ENCODE measurements at regions not wholly inside any gene's neighbourhood (a gene's known extent, or its start where the extent isn't known, plus 50 kb on each side); places are given as distances from the start of the nearest gene placed in this dataset.
"Not testable (repeated sequence)": the region's sequence is repeated elsewhere in the genome, so short reads cannot be mapped to it uniquely, and the experiment has no call there.

DNA sequence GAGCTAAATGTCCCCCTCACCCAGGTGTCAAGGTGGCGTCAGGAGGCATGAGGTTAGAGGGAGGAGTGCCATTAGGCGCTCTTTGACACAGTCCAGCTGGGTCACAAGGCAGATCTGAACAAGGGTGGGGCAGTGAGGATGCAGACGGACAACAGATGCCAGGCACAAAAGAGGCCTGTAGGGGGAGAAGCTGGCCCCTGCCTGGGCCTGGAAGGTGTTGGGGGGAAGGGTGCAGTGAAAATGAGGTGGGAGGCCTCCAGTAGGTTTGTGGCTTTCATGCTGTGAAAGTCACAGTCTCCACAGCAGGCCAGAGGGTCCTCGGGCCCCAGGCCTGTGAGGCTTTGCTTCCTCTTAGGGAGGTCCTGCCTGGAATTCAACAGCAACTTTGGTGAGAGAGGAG, 85.0 kb upstream of the PLET1 start:
- H3K36me3 ChIP-seq, result no peaks in the 10 kb centered on the region

DNA sequence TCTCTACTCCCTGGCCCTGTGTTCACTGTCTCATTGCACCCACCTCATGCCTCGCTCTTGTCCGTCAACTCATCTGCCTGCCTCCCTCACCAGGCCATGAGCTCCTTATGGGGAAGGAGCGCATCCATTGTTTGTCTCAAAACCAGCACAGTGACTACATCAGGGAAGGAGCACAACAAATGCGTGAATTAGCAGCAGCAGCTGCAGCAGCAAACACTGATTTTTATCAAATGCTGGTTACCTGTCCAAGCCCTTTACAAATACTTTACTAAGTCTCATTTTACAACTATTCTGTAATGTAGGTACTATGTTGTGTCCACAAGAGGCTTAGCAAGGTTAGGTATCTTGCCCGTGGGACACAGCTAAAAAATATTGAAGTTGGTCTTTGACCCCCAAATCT, 85.9 kb upstream of the PLET1 start:
- Histone ChIP-seq H3K27ac (replicated peaks) (no peak overlapping the region), H3K4me1 (no peaks in the 10 kb centered on the region), H3K36me3 (no peaks in the 10 kb centered on the region), H3K4me3 (no peak overlapping the region), H3K9me3 (replicated peaks) (peaks cover 4% of the 10 kb centered on the region), H3K27me3 (ENCODE audit: low read depth) (no peaks in the 10 kb centered on the region)
- intact Hi-C loops (cut with micrococcal nuclease), result no loop called here
- DNase-seq, result no peak
- TF ChIP-seq, protein P1, sequence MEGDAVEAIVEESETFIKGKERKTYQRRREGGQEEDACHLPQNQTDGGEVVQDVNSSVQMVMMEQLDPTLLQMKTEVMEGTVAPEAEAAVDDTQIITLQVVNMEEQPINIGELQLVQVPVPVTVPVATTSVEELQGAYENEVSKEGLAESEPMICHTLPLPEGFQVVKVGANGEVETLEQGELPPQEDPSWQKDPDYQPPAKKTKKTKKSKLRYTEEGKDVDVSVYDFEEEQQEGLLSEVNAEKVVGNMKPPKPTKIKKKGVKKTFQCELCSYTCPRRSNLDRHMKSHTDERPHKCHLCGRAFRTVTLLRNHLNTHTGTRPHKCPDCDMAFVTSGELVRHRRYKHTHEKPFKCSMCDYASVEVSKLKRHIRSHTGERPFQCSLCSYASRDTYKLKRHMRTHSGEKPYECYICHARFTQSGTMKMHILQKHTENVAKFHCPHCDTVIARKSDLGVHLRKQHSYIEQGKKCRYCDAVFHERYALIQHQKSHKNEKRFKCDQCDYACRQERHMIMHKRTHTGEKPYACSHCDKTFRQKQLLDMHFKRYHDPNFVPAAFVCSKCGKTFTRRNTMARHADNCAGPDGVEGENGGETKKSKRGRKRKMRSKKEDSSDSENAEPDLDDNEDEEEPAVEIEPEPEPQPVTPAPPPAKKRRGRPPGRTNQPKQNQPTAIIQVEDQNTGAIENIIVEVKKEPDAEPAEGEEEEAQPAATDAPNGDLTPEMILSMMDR (IDR thresholded peaks at IDR 0.05; ENCODE audit: borderline replicate concordance), result no peak

More for the DNA sequence above, 85.0 kb upstream of the PLET1 start:
- H3K4me3 ChIP-seq, result no peak overlapping the region
- no peak for DNase-seq
- H3K9me3 ChIP-seq (replicated peaks), result no peaks in the 10 kb centered on the region
- H3K27me3 ChIP-seq (ENCODE audit: low read depth), result no peaks in the 10 kb centered on the region
- H3K4me1 ChIP-seq, result no peaks in the 10 kb centered on the region
- TF ChIP-seq, protein P1 (IDR thresholded peaks at IDR 0.05; ENCODE audit: borderline replicate concordance), result no peak
- intact Hi-C loops (cut with micrococcal nuclease), result no loop called here
- no peak overlapping the region for H3K27ac ChIP-seq (replicated peaks)

DNA sequence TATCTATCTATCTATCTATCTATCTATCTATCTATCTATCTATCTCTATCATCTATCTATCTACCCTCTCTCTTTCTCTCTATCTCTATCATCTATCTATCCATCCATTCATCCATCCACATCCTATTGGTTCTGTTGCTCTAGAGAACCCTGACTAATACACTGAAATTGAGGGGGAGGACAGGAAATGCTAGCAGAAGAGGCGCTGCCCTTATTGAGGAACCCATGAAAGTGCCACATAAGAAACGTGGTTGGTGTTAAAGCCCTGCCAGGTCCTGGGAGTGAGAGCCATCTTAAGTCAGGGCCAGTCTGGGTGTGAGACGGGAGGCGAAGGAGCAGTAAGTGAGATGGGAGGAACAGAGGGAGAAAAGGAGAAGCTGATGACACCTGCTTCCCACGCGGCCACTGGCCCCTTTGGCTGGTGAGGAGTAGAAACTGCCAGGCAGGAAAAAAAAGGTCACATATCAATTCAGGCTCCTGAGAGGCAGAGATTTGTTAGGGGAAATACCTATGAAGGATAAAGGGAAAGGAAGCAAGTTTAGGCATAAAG, 87.9 kb upstream of the PLET1 start:
- H3K4me3 ChIP-seq, result no peak overlapping the region
- H3K27ac ChIP-seq (replicated peaks), result no peak overlapping the region
- DNase-seq, result no peak
- peaks cover 4% of the 10 kb centered on the region for H3K9me3 ChIP-seq (replicated peaks)
- no peaks in the 10 kb centered on the region for H3K36me3 ChIP-seq
- TF ChIP-seq, protein P1 (IDR thresholded peaks at IDR 0.05; ENCODE audit: borderline replicate concordance), result no peak
- intact Hi-C loops (cut with micrococcal nuclease), result no loop called here
- no peaks in the 10 kb centered on the region for H3K4me1 ChIP-seq
- no peaks in the 10 kb centered on the region for H3K27me3 ChIP-seq (ENCODE audit: low read depth)

DNA sequence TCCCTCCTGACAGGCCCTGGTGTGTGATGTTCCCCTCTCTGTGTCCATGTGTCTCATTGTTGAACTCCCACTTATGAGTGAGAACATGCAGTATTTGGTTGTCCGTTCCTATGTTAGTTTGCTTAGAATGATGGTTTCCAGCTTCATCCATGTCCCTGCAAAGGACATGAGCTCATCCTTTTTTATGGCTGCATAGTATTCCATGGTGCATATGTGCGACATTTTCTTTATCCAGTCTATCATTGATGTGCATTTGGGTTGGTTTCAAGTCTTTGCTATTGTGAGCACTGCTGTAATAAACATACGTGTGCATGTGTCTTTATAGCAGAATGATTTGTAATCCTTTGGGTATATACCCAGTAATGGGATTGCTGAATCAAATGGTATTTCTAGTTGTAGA, 90.8 kb upstream of the PLET1 start:
- intact Hi-C loops (cut with micrococcal nuclease); H3K36me3 ChIP-seq; DNase-seq; H3K9me3 ChIP-seq (replicated peaks); H3K27ac ChIP-seq (replicated peaks); H3K4me1 ChIP-seq; H3K4me3 ChIP-seq; H3K27me3 ChIP-seq (ENCODE audit: low read depth): not testable (repeated sequence)

DNA sequence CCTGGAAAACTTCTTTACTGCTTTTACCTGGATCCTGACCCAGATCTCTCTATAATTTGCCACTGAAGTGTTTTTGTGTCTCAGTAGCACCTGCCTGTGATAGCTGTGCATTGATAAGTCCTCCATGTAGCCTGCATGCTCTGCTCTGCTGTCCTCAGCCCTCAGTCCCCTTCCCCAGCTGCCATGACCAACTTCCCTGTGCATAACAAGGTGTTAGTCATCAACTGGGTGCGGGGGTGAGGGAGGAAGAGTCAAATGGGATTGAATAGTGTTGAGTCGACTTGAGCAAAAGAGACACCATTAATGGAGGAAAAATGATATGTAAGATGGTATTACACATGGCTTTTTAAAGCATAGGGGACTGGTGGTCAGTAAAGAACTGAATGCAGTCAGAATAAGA, 92.2 kb upstream of the PLET1 start:
- DNase-seq, result no peak
- TF ChIP-seq, protein P1 (IDR thresholded peaks at IDR 0.05; ENCODE audit: borderline replicate concordance), result no peak
- H3K27ac ChIP-seq (replicated peaks), result no peak overlapping the region
- H3K4me1 ChIP-seq, result peaks cover 8% of the 10 kb centered on the region
- intact Hi-C loops (cut with micrococcal nuclease), result no loop called here
- H3K9me3 ChIP-seq (replicated peaks), result peaks cover 4% of the 10 kb centered on the region
- H3K27me3 ChIP-seq (ENCODE audit: low read depth), result no peaks in the 10 kb centered on the region
- H3K36me3 ChIP-seq, result no peaks in the 10 kb centered on the region
- no peak overlapping the region for H3K4me3 ChIP-seq

DNA sequence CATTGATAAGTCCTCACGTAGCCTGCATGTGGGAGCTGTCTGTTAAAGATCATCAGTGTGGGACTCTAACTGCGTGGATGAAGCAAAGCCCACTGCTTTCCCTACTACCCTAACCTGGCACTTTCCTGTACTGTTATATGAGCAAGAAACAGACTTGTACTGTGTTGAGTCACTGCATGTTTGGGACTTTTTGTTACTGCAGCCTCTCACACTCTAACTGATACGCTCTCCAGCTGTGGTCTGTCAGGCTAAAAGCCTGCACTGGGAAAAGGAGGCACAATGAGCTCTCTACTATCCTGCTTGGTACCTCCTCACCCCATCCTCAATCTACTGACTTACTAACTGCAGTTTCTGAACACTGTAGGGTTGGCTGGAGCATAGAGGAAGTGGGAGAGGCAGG, 93.7 kb upstream of the PLET1 start:
- no peak for DNase-seq
- H3K9me3 ChIP-seq (replicated peaks), result peaks cover 4% of the 10 kb centered on the region
- no peaks in the 10 kb centered on the region for H3K27me3 ChIP-seq (ENCODE audit: low read depth)
- peaks cover 8% of the 10 kb centered on the region for H3K4me1 ChIP-seq
- TF ChIP-seq, protein P1 (IDR thresholded peaks at IDR 0.05; ENCODE audit: borderline replicate concordance), result no peak
- no peak overlapping the region for H3K4me3 ChIP-seq
- intact Hi-C loops (cut with micrococcal nuclease), result no loop called here
- H3K36me3 ChIP-seq, result no peaks in the 10 kb centered on the region
- H3K27ac ChIP-seq (replicated peaks), result no peak overlapping the region
